ENCODE measurements at regions not wholly inside any gene's neighbourhood (a gene's known extent, or its start where the extent isn't known, plus 50 kb on each side); places are given as distances from the start of the nearest gene placed in this dataset.

GRCh38 chr14:104342435-104343293 lies 204.3 kb downstream of the KIF26A start:
- no peak for DNase-seq
- intact Hi-C loops (cut with DNase I) = loop anchor here (10.0 kb wide), 1 partner anchor 208 kb away; the partner anchor contains the start of gene KIF26A

GRCh38 chr14:104343294-104343625 lies 204.9 kb downstream of the KIF26A start:
- Histone ChIP-seq H3K36me3 (no peaks in the 10 kb centered on the region), H3K27me3 (no peaks in the 10 kb centered on the region), H3K9ac (ENCODE audit: low read depth in 2 of 2, low read length in 2 of 2) (no peak overlapping the region), H3K9me3 (no peaks in the 10 kb centered on the region), H3K4me1 (peaks cover 7% of the 10 kb centered on the region), H3K4me3 (no peak overlapping the region), H3K27ac (no peak overlapping the region)
- intact Hi-C loops (cut with DNase I) = loop anchor here (10.0 kb wide), 1 partner anchor 208 kb away; the partner anchor contains the start of gene KIF26A
- DNase-seq = no peak
- TF ChIP-seq CTCF (IDR thresholded peaks at IDR 0.05) = no peak

More at GRCh38 chr14:104342435-104343293, 204.3 kb downstream of the KIF26A start:
- Histone ChIP-seq H3K4me3 (no peak overlapping the region), H3K9me3 (no peaks in the 10 kb centered on the region), H3K27ac (no peak overlapping the region), H3K27me3 (no peaks in the 10 kb centered on the region), H3K9ac (ENCODE audit: low read depth in 2 of 2, low read length in 2 of 2) (no peak overlapping the region), H3K4me1 (peaks cover 7% of the 10 kb centered on the region), H3K36me3 (no peaks in the 10 kb centered on the region)
- TF ChIP-seq CTCF (IDR thresholded peaks at IDR 0.05) = no peak

- no peak overlapping the region for H3K4me3 ChIP-seq
- intact Hi-C loops (cut with DNase I) = loop anchor here (10.0 kb wide), 1 partner anchor 209 kb away; the partner anchor contains the start of gene KIF26A
- H3K36me3 ChIP-seq = no peaks in the 10 kb centered on the region
- peaks cover 7% of the 10 kb centered on the region for H3K4me1 ChIP-seq
- no peaks in the 10 kb centered on the region for H3K9me3 ChIP-seq
- H3K27me3 ChIP-seq = no peaks in the 10 kb centered on the region
- no peak overlapping the region for H3K9ac ChIP-seq (ENCODE audit: low read depth in 2 of 2, low read length in 2 of 2)
- no peak overlapping the region for H3K27ac ChIP-seq
- no peak for TF ChIP-seq CTCF (IDR thresholded peaks at IDR 0.05)
- no peak for DNase-seq
Measured at GRCh38 chr14:104343690-104344640, 205.6 kb downstream of the KIF26A start.

- no peak for DNase-seq
- intact Hi-C loops (cut with DNase I) = loop anchor here (10.0 kb wide), 1 partner anchor 210 kb away; the partner anchor contains the start of gene KIF26A
- Histone ChIP-seq H3K4me1 (peaks cover 7% of the 10 kb centered on the region), H3K36me3 (no peaks in the 10 kb centered on the region), H3K27me3 (no peaks in the 10 kb centered on the region), H3K9ac (ENCODE audit: low read depth in 2 of 2, low read length in 2 of 2) (no peak overlapping the region), H3K4me3 (no peak overlapping the region), H3K9me3 (no peaks in the 10 kb centered on the region), H3K27ac (no peak overlapping the region)
- no peak for TF ChIP-seq CTCF (IDR thresholded peaks at IDR 0.05)
Measured at GRCh38 chr14:104344818-104345620, 206.6 kb downstream of the KIF26A start.
